Activated naive CD8-positive, alpha-beta T cell (primary cell): ENCODE measurements at regions not wholly inside any gene's neighbourhood (a gene's known extent, or its start where the extent isn't known, plus 50 kb on each side); places are given as distances from the start of the nearest gene placed in this dataset.

Experiments
- H3K27ac Mint-ChIP-seq: one replicate; pipeline ENCODE4 v1.8.0; 2021; ENCODE audit warnings: mixed read lengths
- H3K27me3 Mint-ChIP-seq: one replicate; pipeline ENCODE4 v1.8.0; 2021; ENCODE audit warnings: mixed read lengths
- H3K36me3 Mint-ChIP-seq: one replicate; pipeline ENCODE4 v1.8.0; 2021; ENCODE audit warnings: mixed read lengths
- H3K4me1 Mint-ChIP-seq: one replicate; pipeline ENCODE4 v1.8.0; 2021; ENCODE audit warnings: low read depth, mixed read lengths
- H3K4me3 Mint-ChIP-seq: one replicate; pipeline ENCODE4 v1.8.0; 2021; ENCODE audit warnings: mild to moderate bottlenecking, mixed read lengths
- H3K9me3 Mint-ChIP-seq: one replicate; pipeline ENCODE4 v1.8.0; 2021; ENCODE audit warnings: low read depth, mixed read lengths

GRCh38 chr11:115660030-115660805, 156.0 kb upstream of the CADM1 start:
- Mint-ChIP-seq H3K4me3 (no peak overlapping the region), H3K4me1 (peaks cover 2% of the 10 kb centered on the region), H3K9me3 (no peaks in the 10 kb centered on the region), H3K27me3 (peaks cover 18% of the 10 kb centered on the region), H3K27ac (no peak overlapping the region), H3K36me3 (no peaks in the 10 kb centered on the region)

DNA sequence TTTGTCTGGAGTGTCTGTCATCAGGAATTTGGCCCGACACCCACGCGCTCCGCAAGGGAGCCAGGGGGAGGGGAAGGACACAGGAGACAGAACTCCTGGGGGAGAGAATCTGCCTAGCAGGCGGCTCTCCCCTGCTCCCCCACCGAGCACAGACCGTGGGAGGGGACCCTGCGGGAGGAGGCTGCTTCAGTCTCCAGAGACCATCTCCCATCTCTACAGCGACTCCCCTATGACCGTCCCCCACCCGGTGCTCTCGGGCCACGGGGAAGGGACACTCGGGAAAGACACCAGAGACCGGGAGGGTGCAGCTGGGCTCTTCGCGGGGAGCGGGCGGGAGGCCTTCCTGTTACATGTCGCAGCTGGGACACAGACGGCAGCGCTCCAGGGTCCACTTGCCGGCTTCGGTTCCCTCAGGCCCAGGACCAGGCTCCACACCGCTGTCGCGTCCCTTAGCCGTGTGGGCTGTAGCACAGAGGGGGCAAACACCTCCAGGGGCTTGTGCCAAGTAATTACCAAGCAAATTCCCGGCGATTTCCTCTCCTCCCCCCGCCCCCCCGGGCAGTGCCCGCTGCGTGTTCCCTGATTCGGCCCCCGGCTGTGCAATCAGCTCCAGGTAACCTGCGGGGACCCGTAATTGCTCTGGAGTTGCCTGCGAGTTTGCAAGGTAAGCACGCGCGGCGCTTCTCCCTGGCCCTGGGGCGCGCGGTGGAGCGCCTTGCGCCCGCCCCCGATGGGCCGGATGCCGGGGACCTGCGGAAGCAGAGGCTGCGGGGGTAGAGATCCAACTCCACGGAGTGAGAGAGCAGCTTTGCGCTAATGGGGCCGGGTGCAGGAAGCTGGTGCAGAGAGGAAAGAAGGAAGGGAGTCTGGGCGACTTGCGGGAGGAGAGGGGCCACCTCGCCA, 155.1 kb upstream of the CADM1 start:
- H3K36me3 Mint-ChIP-seq, result no peaks in the 10 kb centered on the region
- peaks cover 2% of the 10 kb centered on the region for H3K4me1 Mint-ChIP-seq
- no peak overlapping the region for H3K4me3 Mint-ChIP-seq
- no peak overlapping the region for H3K27ac Mint-ChIP-seq
- no peaks in the 10 kb centered on the region for H3K9me3 Mint-ChIP-seq
- peaks cover 18% of the 10 kb centered on the region for H3K27me3 Mint-ChIP-seq

GRCh38 chr11:115657586-115657985, 153.4 kb upstream of the CADM1 start:
- H3K27ac Mint-ChIP-seq, result no peak overlapping the region
- peaks cover 18% of the 10 kb centered on the region for H3K27me3 Mint-ChIP-seq
- H3K4me1 Mint-ChIP-seq, result peaks cover 2% of the 10 kb centered on the region
- H3K4me3 Mint-ChIP-seq, result no peak overlapping the region
- H3K36me3 Mint-ChIP-seq, result no peaks in the 10 kb centered on the region
- no peaks in the 10 kb centered on the region for H3K9me3 Mint-ChIP-seq

DNA sequence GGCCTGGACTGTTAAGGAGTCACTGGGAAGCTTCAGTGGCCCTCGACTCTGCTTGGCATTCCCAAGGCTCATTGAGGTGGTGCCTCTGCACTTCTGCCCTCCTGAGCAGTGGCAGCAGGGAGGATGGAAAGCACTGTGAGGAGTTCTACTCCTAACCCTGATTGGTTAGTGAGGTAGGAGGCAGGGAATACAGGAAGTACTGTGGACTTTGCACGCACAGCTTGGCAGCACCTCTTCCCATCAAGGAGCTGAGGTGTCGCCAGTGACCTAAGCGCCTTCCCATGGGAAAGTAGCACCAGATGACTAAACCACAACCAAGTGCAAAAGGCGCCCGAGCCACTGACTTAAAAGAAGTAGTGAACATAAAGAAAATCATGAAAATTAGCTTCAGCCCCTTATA, 152.5 kb upstream of the CADM1 start:
- Mint-ChIP-seq H3K27ac (no peak overlapping the region), H3K9me3 (no peaks in the 10 kb centered on the region), H3K4me1 (peaks cover 2% of the 10 kb centered on the region), H3K36me3 (no peaks in the 10 kb centered on the region), H3K27me3 (peaks cover 18% of the 10 kb centered on the region), H3K4me3 (no peak overlapping the region)

- H3K4me1 Mint-ChIP-seq, result peaks cover 2% of the 10 kb centered on the region
- no peak overlapping the region for H3K27ac Mint-ChIP-seq
- H3K36me3 Mint-ChIP-seq, result no peaks in the 10 kb centered on the region
- H3K27me3 Mint-ChIP-seq, result peaks cover 18% of the 10 kb centered on the region
- no peak overlapping the region for H3K4me3 Mint-ChIP-seq
- H3K9me3 Mint-ChIP-seq, result no peaks in the 10 kb centered on the region
These were observed 151.8 kb upstream of the CADM1 start for GRCh38 chr11:115656041-115656440.

- Mint-ChIP-seq H3K27ac (no peak overlapping the region), H3K4me3 (no peak overlapping the region), H3K36me3 (no peaks in the 10 kb centered on the region), H3K27me3 (peaks cover 6% of the 10 kb centered on the region), H3K9me3 (no peaks in the 10 kb centered on the region), H3K4me1 (no peaks in the 10 kb centered on the region)
These were observed 150.6 kb upstream of the CADM1 start for GRCh38 chr11:115654792-115655191.

GRCh38 chr11:115653926-115654325, 149.7 kb upstream of the CADM1 start:
- Mint-ChIP-seq H3K4me3 (no peak overlapping the region), H3K36me3 (no peaks in the 10 kb centered on the region), H3K9me3 (no peaks in the 10 kb centered on the region), H3K4me1 (no peaks in the 10 kb centered on the region), H3K27ac (no peak overlapping the region), H3K27me3 (peaks cover 6% of the 10 kb centered on the region)

GRCh38 chr11:115653076-115653475, 148.9 kb upstream of the CADM1 start:
- Mint-ChIP-seq H3K4me1 (no peaks in the 10 kb centered on the region), H3K36me3 (no peaks in the 10 kb centered on the region), H3K27ac (no peak overlapping the region), H3K9me3 (no peaks in the 10 kb centered on the region), H3K27me3 (no peaks in the 10 kb centered on the region), H3K4me3 (no peak overlapping the region)

GRCh38 chr11:115652496-115652895, 148.3 kb upstream of the CADM1 start:
- Mint-ChIP-seq H3K36me3 (no peaks in the 10 kb centered on the region), H3K4me1 (no peaks in the 10 kb centered on the region), H3K27ac (no peak overlapping the region), H3K27me3 (no peaks in the 10 kb centered on the region), H3K9me3 (no peaks in the 10 kb centered on the region), H3K4me3 (no peak overlapping the region)

GRCh38 chr11:115652094-115652493, 147.9 kb upstream of the CADM1 start:
- H3K4me1 Mint-ChIP-seq, result no peaks in the 10 kb centered on the region
- no peaks in the 10 kb centered on the region for H3K9me3 Mint-ChIP-seq
- no peaks in the 10 kb centered on the region for H3K27me3 Mint-ChIP-seq
- no peak overlapping the region for H3K4me3 Mint-ChIP-seq
- no peak overlapping the region for H3K27ac Mint-ChIP-seq
- no peaks in the 10 kb centered on the region for H3K36me3 Mint-ChIP-seq

DNA sequence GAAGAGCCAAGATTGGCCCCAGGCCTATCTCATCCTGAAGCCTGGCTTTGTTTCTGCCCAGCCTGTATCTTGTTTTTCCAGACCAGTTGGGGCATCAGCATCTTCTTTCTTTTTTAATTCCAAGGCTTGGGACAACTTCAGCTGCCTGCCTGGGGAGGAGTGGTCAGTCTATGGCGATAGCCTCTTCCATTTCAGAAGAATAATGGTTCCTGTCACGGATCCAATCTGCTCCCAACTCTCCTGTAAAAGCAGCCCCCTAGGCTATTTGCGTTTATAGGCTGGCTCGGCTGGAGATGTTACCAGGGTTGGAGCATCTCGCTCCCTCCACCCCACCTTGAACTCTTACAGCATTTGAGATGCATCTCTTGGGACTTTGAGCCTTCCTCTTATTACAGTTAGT, 145.2 kb upstream of the CADM1 start:
- Mint-ChIP-seq H3K36me3 (no peaks in the 10 kb centered on the region), H3K27ac (no peak overlapping the region), H3K4me3 (no peak overlapping the region), H3K27me3 (peaks cover 2% of the 10 kb centered on the region), H3K4me1 (no peaks in the 10 kb centered on the region), H3K9me3 (no peaks in the 10 kb centered on the region)

GRCh38 chr11:115645631-115646317, 141.6 kb upstream of the CADM1 start:
- H3K27me3 Mint-ChIP-seq, result peaks cover 4% of the 10 kb centered on the region
- H3K4me1 Mint-ChIP-seq, result no peaks in the 10 kb centered on the region
- no peak overlapping the region for H3K27ac Mint-ChIP-seq
- H3K9me3 Mint-ChIP-seq, result no peaks in the 10 kb centered on the region
- no peaks in the 10 kb centered on the region for H3K36me3 Mint-ChIP-seq
- no peak overlapping the region for H3K4me3 Mint-ChIP-seq

- Mint-ChIP-seq H3K27me3 (peaks cover 4% of the 10 kb centered on the region), H3K4me3 (no peak overlapping the region), H3K27ac (no peak overlapping the region), H3K4me1 (no peaks in the 10 kb centered on the region), H3K36me3 (no peaks in the 10 kb centered on the region), H3K9me3 (no peaks in the 10 kb centered on the region)
These were observed 140.6 kb upstream of the CADM1 start for GRCh38 chr11:115644856-115645255.

DNA sequence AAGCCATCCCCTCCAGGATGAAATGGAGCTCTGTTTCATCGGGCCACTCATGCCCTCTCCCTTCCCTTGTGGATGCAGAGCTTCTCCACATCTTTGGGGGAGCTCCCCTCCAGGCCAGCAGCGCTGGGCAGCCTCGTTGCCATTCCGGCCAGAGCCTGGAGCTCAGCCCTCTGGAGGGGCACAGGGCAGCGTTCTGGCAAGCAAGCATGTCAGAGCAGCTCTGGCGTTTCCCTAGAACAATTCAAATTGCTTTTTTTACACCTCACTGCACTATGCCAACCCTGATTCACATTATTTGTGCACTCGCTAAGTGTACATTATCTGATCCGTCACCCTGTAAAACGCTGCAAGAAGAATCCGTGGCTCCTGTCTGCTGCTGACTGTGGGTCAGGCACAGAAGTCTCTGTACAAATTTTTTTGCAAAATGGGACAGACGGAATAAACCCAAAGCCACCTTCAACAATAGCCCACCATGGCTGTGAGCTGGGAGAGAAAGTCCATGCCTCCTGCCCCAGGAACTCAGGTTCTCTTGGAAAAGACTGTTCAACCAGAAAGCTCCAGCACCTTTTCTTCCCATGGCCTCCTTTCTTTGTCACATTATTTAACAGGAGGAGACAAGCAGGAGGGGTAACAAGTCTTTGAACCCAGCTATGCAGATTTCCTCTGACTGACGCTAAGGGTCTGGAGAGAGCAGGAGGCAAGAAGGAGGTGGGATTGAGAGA, 139.5 kb upstream of the CADM1 start:
- Mint-ChIP-seq H3K27me3 (peaks cover 4% of the 10 kb centered on the region), H3K27ac (no peak overlapping the region), H3K9me3 (no peaks in the 10 kb centered on the region), H3K36me3 (no peaks in the 10 kb centered on the region), H3K4me3 (no peak overlapping the region), H3K4me1 (no peaks in the 10 kb centered on the region)
